IMR-90 (cell line): ENCODE measurements at regions not wholly inside any gene's neighbourhood (a gene's known extent, or its start where the extent isn't known, plus 50 kb on each side); places are given as distances from the start of the nearest gene placed in this dataset.

Experiments used
- ATAC-seq: fragments of 200-7000 bp; cut with Tn5 transposase; 2 replicates; pipeline ENCODE4 v1.9.1; 2020; ENCODE audit warnings: low read depth, mild to moderate bottlenecking, moderate library complexity
- BruUV-seq: library from RNA; stranded (reverse); fragments of 400-500 nt; replicated peaks from 2 replicates; lab custom pipeline; 2021; lab: Mats Ljungman, UMichigan
- CTCF ChIA-PET: fragments of 300-600 bp; formaldehyde crosslinking; extraction: SDS; loops from one replicate; lab custom pipeline; 2021; ENCODE audit warnings: antibody characterized with exemption; lab: Yijun Ruan, JAX
- POLR2A ChIA-PET: fragments of 300-600 bp; sonication (Branson Sonifier 250); formaldehyde crosslinking; loops from one replicate; lab custom pipeline; 2022; ENCODE audit warnings: antibody characterized with exemption; ENCODE audit not compliant: unreplicated experiment; lab: Charles Lee
- DNase-seq: peaks from one replicate; pipeline ENCODE4 v3.0.0; 2013
- H2AFZ ChIP-seq: replicated peaks from 2 replicates; pipeline ENCODE3; 2013; ENCODE audit warnings: low read length, mild to moderate bottlenecking; ENCODE audit not compliant: poor library complexity
- H2AK5ac ChIP-seq: 2 replicates; pipeline ENCODE4 v1.6.1; 2013; ENCODE audit warnings: low read depth, low read length, inconsistent platforms
- H2AK9ac ChIP-seq: replicated peaks from 2 replicates; pipeline ENCODE3; 2013; ENCODE audit warnings: mild to moderate bottlenecking, low read depth, low read length, moderate library complexity; ENCODE audit not compliant: poor library complexity
- H2BK120ac ChIP-seq: 2 replicates; pipeline ENCODE4 v1.6.1; 2013; ENCODE audit warnings: low read depth, low read length, inconsistent platforms
- H2BK15ac ChIP-seq: 3 replicates; pipeline ENCODE4 v1.6.1; 2013; ENCODE audit warnings: low read depth, low read length, inconsistent platforms
- H2BK20ac ChIP-seq: 2 replicates; pipeline ENCODE4 v1.6.1; 2013; ENCODE audit warnings: low read depth, mild to moderate bottlenecking, inconsistent platforms, low read length, moderate library complexity
- H2BK5ac ChIP-seq: 2 replicates; pipeline ENCODE4 v1.6.1; 2013; ENCODE audit warnings: mild to moderate bottlenecking, low read depth, low read length, inconsistent platforms; ENCODE audit not compliant: poor library complexity, severe bottlenecking
- H3K14ac ChIP-seq: replicated peaks from 2 replicates; pipeline ENCODE4 v1.6.1; 2013; ENCODE audit warnings: low read depth, low read length, inconsistent platforms
- H3K18ac ChIP-seq: 2 replicates; pipeline ENCODE4 v1.6.1; 2013; ENCODE audit warnings: low read depth, low read length, control low read depth
- H3K23ac ChIP-seq: 2 replicates; pipeline ENCODE4 v1.6.1; 2013; ENCODE audit warnings: low read depth, low read length, inconsistent platforms
- H3K27ac ChIP-seq: 2 replicates; pipeline ENCODE4 v1.5.1; 2013; ENCODE audit warnings: mild to moderate bottlenecking, control low read depth, low read length; ENCODE audit not compliant: insufficient read depth
- H3K27me3 ChIP-seq: 2 replicates; pipeline ENCODE4 v1.6.1; 2013; ENCODE audit warnings: low read length; ENCODE audit not compliant: control insufficient read depth, insufficient read depth
- H3K36me3 ChIP-seq: 2 replicates; pipeline ENCODE4 v1.6.1; 2013; ENCODE audit warnings: low read length, mixed read lengths; ENCODE audit not compliant: control insufficient read depth, insufficient read depth
- H3K4ac ChIP-seq: 2 replicates; pipeline ENCODE4 v1.6.1; 2013; ENCODE audit warnings: low read depth, low read length, inconsistent platforms
- H3K4me1 ChIP-seq: 2 replicates; pipeline ENCODE4 v1.6.1; 2013; ENCODE audit warnings: low read length, mixed read lengths; ENCODE audit not compliant: control insufficient read depth, insufficient read depth
- H3K4me2 ChIP-seq: 2 replicates; pipeline ENCODE4 v1.6.1; 2013; ENCODE audit warnings: low read depth, mild to moderate bottlenecking, control low read depth, low read length, moderate library complexity
- H3K4me3 ChIP-seq: 2 replicates; pipeline ENCODE4 v1.5.1; 2013; ENCODE audit warnings: low read depth, mild to moderate bottlenecking, control low read depth, low read length, moderate library complexity; ENCODE audit not compliant: insufficient read depth
- H3K56ac ChIP-seq: 2 replicates; pipeline ENCODE4 v1.6.1; 2013; ENCODE audit warnings: low read length, inconsistent platforms; ENCODE audit not compliant: insufficient read depth; ENCODE audit errors: extremely low read depth
- H3K79me1 ChIP-seq, 2 experiments: 2 replicates each; pipeline ENCODE4 v1.6.1; 2013; ENCODE audit warnings: low read length in 2 of 2, inconsistent platforms in 1 of 2, low read depth in 1 of 2
- H3K9ac ChIP-seq: 2 replicates; pipeline ENCODE4 v1.6.1; 2013; ENCODE audit warnings: low read depth, low read length, control low read depth
- H3K9me1 ChIP-seq: 2 replicates; pipeline ENCODE4 v1.6.1; 2013; ENCODE audit warnings: low read length, inconsistent platforms; ENCODE audit not compliant: insufficient read depth
- H3K9me3 ChIP-seq: 2 replicates; pipeline ENCODE4 v1.6.1; 2013; ENCODE audit warnings: low read length; ENCODE audit not compliant: control insufficient read depth, insufficient read depth
- H4K20me1 ChIP-seq: 2 replicates; pipeline ENCODE4 v1.6.1; 2013; ENCODE audit warnings: low read length, inconsistent platforms; ENCODE audit not compliant: insufficient read depth
- H4K5ac ChIP-seq: 2 replicates; pipeline ENCODE4 v1.6.1; 2013; ENCODE audit warnings: mild to moderate bottlenecking, low read depth, low read length, control low read depth
- H4K8ac ChIP-seq, 2 experiments: 2 replicates each; pipeline ENCODE4 v1.6.1; 2013; ENCODE audit warnings: low read depth in 2 of 2, low read length in 2 of 2, control low read depth in 1 of 2, inconsistent platforms in 1 of 2
- H4K91ac ChIP-seq: 2 replicates; pipeline ENCODE4 v1.6.1; 2013; ENCODE audit warnings: low read depth, low read length, inconsistent platforms; ENCODE audit not compliant: insufficient read depth
- BHLHE40 ChIP-seq: fragments of 150-350 bp; IDR thresholded peaks from 2 replicates; pipeline ENCODE4 v1.6.1; 2016; ENCODE audit warnings: mild to moderate bottlenecking, low read depth, low read length
- CEBPB ChIP-seq: IDR thresholded peaks from 2 replicates; pipeline ENCODE4 v1.6.1; 2012; ENCODE audit warnings: low read depth, low read length, improper control_type of control experiment
- CHD1 ChIP-seq: IDR thresholded peaks from 2 replicates; pipeline ENCODE4 v1.6.1; 2012; ENCODE audit warnings: low read depth, low read length, improper control_type of control experiment
- CTCF ChIP-seq: conservative IDR thresholded peaks from 2 replicates; pipeline ENCODE4 v1.5.1; 2012; ENCODE audit warnings: mild to moderate bottlenecking, low read depth, low read length, improper control_type of control experiment
- ELK1 ChIP-seq: fragments of 150-350 bp; IDR thresholded peaks from 2 replicates; pipeline ENCODE4 v1.6.1; 2016; ENCODE audit warnings: low read depth, mild to moderate bottlenecking, low read length, moderate library complexity, borderline replicate concordance
- FOS ChIP-seq: fragments of 150-350 bp; IDR thresholded peaks from 2 replicates; pipeline ENCODE4 v1.6.1; 2016; ENCODE audit warnings: low read depth, low read length
- MAFK ChIP-seq: IDR thresholded peaks from 2 replicates; pipeline ENCODE4 v1.6.1; 2012; ENCODE audit warnings: low read depth, low read length, improper control_type of control experiment
- MAZ ChIP-seq: IDR thresholded peaks from 2 replicates; pipeline ENCODE4 v1.6.1; 2012; ENCODE audit warnings: low read depth, mild to moderate bottlenecking, low read length, improper control_type of control experiment, moderate library complexity, borderline replicate concordance
- MXI1 ChIP-seq: IDR thresholded peaks from 2 replicates; pipeline ENCODE4 v1.6.1; 2012; ENCODE audit warnings: low read depth, mild to moderate bottlenecking, low read length, moderate library complexity, borderline replicate concordance
- NFE2L2 ChIP-seq: fragments of 150-350 bp; IDR thresholded peaks from 2 replicates; pipeline ENCODE4 v1.6.1; 2016; ENCODE audit warnings: low read depth, mild to moderate bottlenecking, low read length
- POLR2A ChIP-seq: IDR thresholded peaks from 2 replicates; pipeline ENCODE4 v1.6.1; 2012; ENCODE audit warnings: mild to moderate bottlenecking, low read depth, low read length
- RAD21 ChIP-seq: IDR thresholded peaks from 2 replicates; pipeline ENCODE4 v1.6.1; 2012; ENCODE audit warnings: low read length, improper control_type of control experiment
- RCOR1 ChIP-seq: IDR thresholded peaks from 2 replicates; pipeline ENCODE4 v1.6.1; 2012; ENCODE audit warnings: mild to moderate bottlenecking, low read length, improper control_type of control experiment; ENCODE audit not compliant: insufficient replicate concordance
- RFX5 ChIP-seq: IDR thresholded peaks from 2 replicates; pipeline ENCODE4 v1.8.0; 2012; ENCODE audit warnings: low read depth, mild to moderate bottlenecking, low read length, moderate library complexity
- SMC3 ChIP-seq: fragments of 150-350 bp; IDR thresholded peaks from 2 replicates; pipeline ENCODE4 v1.6.1; 2016; ENCODE audit warnings: low read depth, mild to moderate bottlenecking, antibody characterized with exemption, low read length, moderate library complexity
- WGBS, 2 experiments: methylation state at CpG; one replicate each; pipeline versions ENCODE4 v1.1.5 to v1.1.7; 2013; ENCODE audit warnings: missing lambda C conversion rate in 2 of 2; ENCODE audit not compliant: insufficient read length in 1 of 2; ENCODE audit errors: extremely low coverage in 2 of 2; 5-methylcytosine and 5-hydroxymethylcytosine counted together
- dilution Hi-C: fragments of 300-500 bp; cut with HindIII; formaldehyde crosslinking; loops from one replicate; pipeline ENCODE4 v1.14.3; 2018; ENCODE audit warnings: low sequenced_read_pairs; ENCODE audit not compliant: unreplicated experiment
- in situ Hi-C: fragments of 300-500 bp; cut with MboI; formaldehyde crosslinking; loops from 3 replicates; pipeline ENCODE4 v1.14.3; 2019; ENCODE audit warnings: low sequenced_read_pairs, inconsistent platforms, mixed read lengths
- intact Hi-C: fragments of 100-400 bp; cut with micrococcal nuclease; formaldehyde crosslinking; loops from 2 replicates; pipeline ENCODE4 v1.10.0; 2022
- TF ChIP-seq, protein P1 (sequence below): fragments of 150-350 bp; IDR thresholded peaks from 2 replicates; pipeline ENCODE4 v1.6.1; 2017; ENCODE audit warnings: mild to moderate bottlenecking, antibody characterized with exemption, low read length, low read depth

- H3K4me3 ChIP-seq, result no peak overlapping the region
Measured at GRCh38 chr2:144304202-144304601, 215.7 kb downstream of the ZEB2 start.

More at GRCh38 chr2:144304202-144304601, 215.7 kb downstream of the ZEB2 start:
- Histone ChIP-seq H2AK9ac (no peak overlapping the region), H2BK5ac (no peak overlapping the region), H3K56ac (no peak overlapping the region), H3K4ac (no peak overlapping the region), H3K27me3 (no peaks in the 10 kb centered on the region), H3K79me1 (peaks cover 0 to 6% of the 10 kb centered on the region in 2 experiments; a peak in 2 of 4 replicates), H4K20me1 (no peaks in the 10 kb centered on the region; the same call in 1 of the 2 replicates), H2AFZ (no peak overlapping the region), H2BK20ac (no peak overlapping the region), H3K36me3 (no peaks in the 10 kb centered on the region), H3K9ac (no peak overlapping the region), H3K9me3 (no peaks in the 10 kb centered on the region), H2BK120ac (no peak overlapping the region), H3K27ac (no peak overlapping the region), H3K18ac (no peak overlapping the region), H3K4me1 (no peaks in the 10 kb centered on the region), H2BK15ac (no peak overlapping the region), H4K8ac (no peak overlapping the region), H2AK5ac (no peak overlapping the region), H3K14ac (no peak overlapping the region), H4K5ac (no peak overlapping the region), H3K4me2 (no peak overlapping the region), H4K91ac (no peak overlapping the region), H3K9me1 (no peaks in the 10 kb centered on the region), H3K23ac (no peak overlapping the region)
- TF ChIP-seq RCOR1 (no peak), CHD1 (no peak), RFX5 (no peak), SMC3 (no peak), NFE2L2 (no peak), RAD21 (no peak), POLR2A (no peak), MAFK (no peak), CTCF (no peak), MXI1 (no peak), MAZ (no peak), BHLHE40 (no peak), FOS (no peak), CEBPB (no peak), ELK1 (no peak)
- TF ChIP-seq, protein P1, sequence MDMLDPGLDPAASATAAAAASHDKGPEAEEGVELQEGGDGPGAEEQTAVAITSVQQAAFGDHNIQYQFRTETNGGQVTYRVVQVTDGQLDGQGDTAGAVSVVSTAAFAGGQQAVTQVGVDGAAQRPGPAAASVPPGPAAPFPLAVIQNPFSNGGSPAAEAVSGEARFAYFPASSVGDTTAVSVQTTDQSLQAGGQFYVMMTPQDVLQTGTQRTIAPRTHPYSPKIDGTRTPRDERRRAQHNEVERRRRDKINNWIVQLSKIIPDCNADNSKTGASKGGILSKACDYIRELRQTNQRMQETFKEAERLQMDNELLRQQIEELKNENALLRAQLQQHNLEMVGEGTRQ, result no peak
- intact Hi-C loops (no loop called here), in situ Hi-C loops (no loop called here), dilution Hi-C loops (no loop called here)
- no TSS peak for BruUV-seq
- DNase-seq (no peak), ATAC-seq (no peak)
- ChIA-PET CTCF (no interaction called here), POLR2A (interaction anchor here (0.5 kb wide), 1 partner anchor 332 kb away, joined by 3 read pairs; no protein-coding TSS in a partner anchor)
- no CpG with 5 or more reads among the region's 1 CpG for WGBS, 2 experiments
